ENCODE measurements at regions not wholly inside any gene's neighbourhood (a gene's known extent, or its start where the extent isn't known, plus 50 kb on each side); places are given as distances from the start of the nearest gene placed in this dataset.
A peak's percentile ranks its signal among the peaks of the same experiment; 100 is the strongest.

DNA sequence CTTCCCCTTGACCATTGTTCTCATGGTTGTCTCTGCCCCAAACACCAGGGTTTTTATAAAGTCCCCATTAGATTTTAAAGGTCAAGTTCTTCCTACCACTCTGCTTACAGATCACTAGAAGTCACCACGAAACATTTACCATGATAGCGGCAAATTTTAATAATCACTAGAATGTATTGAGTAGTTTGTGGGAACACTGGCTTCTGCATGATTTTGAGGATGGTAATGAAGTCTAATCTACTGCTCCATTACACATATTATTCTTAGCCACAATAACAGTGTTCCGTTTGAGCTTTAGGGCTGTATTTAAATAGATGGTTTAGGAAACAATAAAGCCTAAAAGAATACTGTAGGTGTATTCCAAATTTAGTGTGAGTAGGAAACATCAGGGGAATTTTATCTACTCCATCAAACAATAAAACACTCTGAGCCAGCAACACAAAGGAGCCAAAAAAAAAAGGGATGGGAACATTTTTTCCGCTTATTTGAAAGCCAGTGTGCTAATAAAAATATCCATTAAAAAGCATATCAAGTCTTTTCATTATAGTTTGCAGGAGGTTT, 49.7 kb downstream of the KLF12 start:
- DNase-seq (ENCODE audit: low read depth): no peak

DNA sequence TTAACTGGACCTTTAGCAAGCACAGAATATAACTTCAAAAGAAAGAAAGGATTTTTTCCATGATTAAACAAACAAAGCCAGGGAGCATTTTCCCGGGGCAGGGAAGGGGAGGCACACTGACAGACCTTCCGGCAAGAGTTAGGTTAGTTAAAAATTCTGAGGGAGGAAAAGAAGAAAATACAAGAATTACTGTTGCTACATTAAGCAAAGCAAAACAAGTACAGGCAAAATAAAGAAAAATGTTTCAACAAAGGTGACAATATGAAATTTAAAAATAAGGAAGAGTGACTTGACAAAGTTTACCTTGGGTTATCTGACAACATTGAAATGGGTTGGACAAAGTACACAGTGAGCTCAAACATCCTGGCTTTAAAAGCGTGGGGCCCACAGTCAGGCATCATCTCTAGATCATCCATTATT, 51.5 kb downstream of the KLF12 start:
- no peak for DNase-seq (ENCODE audit: low read depth)

DNA sequence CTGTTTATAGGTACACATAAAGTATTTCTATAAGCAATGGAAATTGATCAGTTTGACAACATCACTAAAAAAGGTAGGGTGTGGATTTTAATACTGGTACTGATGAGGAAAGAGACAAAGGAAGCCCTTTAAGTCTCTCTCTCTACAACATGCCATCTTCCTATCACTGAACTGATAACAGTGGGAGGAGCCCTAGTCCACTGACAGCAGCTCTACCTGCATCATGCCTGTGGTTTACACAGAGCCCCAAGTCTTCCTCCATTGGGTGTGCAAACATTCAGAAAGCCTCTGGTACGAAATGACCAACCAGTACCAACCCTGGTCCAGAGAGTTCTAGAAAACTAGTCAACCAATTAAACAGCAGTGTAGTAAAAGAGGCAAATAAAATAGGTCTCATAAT, 53.4 kb downstream of the KLF12 start:
- no peak for DNase-seq (ENCODE audit: low read depth)

DNA sequence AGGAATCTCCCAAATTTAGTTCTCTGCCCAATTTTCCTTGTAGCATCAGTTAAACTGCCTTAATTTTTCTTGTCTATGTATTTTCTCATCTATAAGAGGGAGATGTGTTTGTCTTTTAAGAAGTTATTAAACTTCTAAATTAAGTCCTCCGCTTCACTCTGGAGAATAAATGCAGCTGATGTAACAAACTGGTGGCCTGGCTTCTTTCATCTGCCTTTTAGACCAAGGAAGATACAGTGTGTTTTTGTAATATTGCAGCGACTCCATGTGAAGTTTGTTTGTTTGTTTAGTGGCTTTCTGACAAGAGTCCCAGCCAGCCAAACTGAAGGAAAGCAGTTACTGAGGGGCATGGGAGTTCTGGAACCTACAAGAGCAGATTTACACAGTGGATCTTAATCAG, 56.4 kb downstream of the KLF12 start:
- DNase-seq (ENCODE audit: low read depth): peak; percentile 33

DNA sequence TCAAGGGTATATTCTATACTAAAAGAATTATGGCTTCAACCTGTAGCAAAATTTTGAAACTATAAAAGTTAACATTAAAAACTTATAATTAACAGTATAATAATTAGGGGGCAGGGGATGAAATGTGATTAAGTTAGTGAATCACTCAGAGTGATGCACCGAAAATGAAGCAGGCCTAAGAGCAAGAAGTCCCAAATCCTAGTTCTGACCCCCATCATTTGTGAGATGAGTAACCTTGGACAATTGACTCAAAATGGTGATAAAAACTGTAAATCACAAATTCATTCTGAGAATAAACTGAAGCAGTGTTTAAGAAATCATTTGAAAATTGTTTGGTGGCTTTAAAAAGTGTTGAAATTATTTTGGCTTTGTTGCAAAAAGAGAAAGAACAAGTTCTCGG, 56.8 kb downstream of the KLF12 start:
- DNase-seq (ENCODE audit: low read depth): no peak

DNA sequence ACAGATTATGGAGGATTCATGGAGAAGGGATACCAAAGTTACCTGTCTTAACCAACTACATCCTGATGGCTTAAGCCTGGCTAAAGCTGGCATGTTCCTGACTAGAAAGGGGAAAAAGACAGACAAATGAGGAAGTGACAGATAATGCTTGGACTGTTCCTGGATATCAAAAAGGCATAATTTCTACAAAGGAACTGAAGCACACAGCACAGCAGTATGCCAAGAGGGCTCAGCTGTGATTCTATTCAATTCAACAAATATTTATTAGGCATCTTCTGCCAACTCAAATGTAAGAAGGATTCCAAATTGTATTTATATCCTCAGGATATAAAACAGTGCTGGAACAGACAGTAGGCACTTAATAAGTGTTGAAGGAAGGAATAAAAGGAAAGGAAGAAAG, 59.5 kb downstream of the KLF12 start:
- peak; percentile 65 for DNase-seq (ENCODE audit: low read depth)

DNA sequence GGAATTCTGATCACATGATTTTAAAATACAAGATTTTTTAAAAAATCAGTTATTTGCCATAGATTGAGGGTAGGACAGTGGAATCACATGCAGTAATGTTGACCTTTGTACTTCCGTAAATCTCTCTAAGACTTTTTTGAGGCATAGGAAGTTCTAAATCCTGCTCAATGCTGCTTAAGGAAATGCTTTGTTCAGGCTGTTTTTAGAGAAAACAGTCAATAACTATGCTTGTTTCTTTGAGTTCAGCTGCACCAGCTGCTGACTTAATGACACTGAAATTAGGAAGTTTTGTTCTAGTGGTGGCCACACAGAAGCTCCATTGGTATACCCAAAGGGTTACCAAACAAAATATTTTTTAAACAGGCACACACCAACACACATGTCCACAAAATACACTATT, 60.9 kb downstream of the KLF12 start:
- no peak for DNase-seq (ENCODE audit: low read depth)

DNA sequence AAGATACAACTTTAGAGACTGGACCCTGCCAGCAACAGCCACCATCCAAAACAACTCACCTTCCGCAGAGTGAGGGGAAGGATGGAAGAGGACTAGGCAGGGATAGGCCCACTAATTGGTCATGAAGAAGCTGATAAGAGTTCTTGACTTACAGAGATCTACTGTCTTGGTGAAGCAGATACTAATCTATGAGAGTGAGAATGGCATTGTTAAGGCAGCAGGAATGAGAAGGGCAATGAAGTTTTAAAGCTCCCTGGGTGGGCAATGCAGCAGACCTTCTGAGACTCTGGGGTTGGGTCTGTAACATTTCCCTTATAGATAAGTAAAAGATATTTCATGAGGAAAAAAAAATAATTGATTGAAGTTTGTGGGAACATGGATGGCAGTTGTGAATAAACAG, 63.7 kb downstream of the KLF12 start:
- DNase-seq (ENCODE audit: low read depth): no peak

DNA sequence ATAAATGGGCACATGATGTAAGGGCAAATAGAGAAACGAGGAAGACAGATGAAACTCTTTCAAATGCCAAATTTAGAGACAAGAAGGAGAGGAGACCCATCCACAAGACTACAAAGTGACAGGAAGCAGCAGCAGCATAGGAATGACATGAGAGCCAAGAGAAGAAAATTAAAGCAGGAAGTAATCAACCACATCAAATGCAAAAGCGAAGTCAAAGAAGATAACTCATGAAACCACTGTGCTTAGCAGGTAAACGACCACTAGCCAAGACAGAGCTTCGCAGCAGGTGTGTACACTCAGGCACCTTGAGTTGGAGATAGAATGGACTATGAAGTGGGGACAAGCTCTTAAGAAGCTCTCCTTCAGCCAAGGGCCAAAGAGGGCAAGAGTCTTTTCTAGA, 64.1 kb downstream of the KLF12 start:
- DNase-seq (ENCODE audit: low read depth): no peak

DNA sequence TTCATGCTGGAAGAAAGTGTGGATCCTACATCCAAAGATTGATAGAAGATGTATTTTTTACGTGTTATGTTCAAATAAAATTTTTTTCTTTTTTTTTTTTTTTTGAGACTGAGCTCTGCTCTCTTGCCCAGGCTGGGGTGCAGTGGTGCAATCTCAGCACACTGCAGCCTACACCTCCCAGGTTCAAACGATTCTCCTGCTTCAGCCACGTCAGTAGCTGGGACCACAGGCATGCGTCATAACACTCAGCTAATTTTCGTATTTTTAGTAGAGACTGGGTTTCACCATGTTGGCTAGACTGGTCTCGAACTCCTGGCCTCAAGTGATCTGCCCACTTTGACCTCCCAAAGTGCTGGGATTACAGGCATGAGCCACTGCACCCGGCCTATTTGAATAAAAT, 65.7 kb downstream of the KLF12 start:
- no peak for DNase-seq (ENCODE audit: low read depth)

DNA sequence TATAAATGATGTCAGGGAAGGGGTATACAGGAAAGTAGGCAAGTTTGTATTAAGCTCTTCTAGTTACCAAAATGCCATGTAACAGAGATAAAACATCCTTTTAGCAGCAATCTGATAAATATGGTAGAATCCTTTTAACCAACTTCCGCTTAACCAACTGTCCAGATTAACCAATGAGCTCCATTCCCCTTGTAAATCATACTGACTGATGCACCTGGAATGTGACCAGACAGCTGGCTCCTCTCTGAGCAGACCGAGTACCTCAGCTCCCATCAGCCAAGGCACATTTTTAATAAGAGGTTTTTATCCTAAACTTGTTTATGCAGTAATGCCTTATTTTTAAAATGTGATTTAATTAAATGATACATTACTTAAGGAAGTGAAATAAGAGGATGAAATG, 66.4 kb downstream of the KLF12 start:
- peak; percentile 51 for DNase-seq (ENCODE audit: low read depth)

DNA sequence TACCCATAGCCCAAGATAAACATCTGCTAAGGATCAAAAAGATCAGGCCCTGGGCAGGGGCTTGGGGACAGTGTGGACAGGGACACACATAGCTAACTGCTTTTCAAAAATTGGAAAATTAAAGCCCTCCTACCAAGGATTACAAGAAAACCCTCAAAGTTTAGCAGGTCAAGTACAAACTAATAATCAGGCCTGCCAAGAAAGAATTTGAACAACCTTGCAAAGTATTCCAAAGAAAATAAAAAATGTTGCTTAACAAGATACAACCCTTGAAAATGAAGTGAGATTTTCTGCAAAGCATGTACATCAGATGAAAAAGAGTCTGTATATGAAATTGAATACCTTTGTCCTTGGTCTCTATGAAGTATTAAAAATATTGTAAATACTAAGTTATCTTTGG, 67.3 kb downstream of the KLF12 start:
- DNase-seq (ENCODE audit: low read depth): peak; percentile 18

DNA sequence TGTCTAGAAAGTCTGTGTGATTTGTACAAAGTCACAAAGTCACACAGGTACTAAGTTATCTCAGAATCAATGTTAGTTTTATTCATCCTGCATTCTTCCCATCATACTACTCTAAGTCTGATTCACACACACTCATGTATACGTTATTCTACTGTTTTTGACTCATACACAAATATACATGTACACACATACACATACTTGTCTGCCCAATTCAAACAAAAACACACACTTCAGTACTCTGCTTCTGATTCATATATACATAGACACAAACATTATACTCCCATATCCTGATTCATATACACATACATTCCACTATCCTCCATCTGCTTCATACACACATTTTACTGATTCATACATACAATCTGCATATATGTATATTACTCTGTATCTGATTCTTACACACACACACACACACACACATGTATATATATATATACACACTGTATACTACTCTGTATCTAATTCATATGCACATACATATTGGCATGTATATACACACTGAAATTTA, 69.3 kb downstream of the KLF12 start:
- no peak for DNase-seq (ENCODE audit: low read depth)

DNA sequence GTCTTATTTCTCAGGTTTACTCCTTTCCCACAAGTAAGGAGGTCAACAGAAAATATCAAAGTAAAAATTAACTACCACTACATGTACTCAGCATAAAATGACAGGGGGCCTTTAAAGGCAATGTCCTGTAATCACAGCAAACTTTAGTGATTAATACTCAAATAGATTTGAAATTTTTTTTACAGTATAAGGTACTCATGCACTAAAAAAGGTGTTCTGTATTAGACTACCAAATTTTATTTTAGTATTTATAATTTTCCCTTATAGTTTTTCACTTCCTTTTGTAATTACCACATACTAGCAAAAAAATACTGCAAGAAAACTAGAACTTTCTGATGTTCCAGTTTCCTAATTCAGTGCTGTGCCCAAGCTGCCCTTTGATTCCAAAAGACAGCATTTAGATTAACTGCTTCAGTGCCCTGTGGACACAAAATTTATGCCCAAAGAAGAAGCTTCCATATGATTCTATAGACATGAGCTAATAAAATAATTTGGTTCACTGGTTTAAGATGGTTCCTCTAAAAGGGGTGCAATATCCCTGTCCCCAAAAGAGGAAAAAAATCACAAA, 70.6 kb downstream of the KLF12 start:
- no peak for DNase-seq (ENCODE audit: low read depth)

DNA sequence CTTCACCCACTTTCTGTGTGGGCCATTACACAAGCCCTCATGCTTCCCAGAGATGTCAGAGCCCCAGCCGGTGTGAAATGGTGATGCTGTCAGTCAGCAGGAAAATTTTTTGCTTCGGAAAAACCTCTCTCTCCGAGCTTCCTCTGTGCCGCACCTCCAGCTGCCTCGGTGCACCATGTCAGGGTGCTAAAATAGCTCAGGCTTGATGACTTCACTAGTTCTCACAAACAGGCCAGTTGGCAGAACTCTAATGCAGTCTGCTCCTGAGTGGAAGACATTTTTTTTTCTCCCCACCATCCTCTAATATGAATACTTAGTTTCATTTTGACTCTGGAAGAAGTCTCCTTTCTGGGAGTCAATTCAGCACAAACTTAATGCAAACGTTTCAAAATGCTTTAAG, 71.3 kb downstream of the KLF12 start:
- DNase-seq (ENCODE audit: low read depth): peak; percentile 53

DNA sequence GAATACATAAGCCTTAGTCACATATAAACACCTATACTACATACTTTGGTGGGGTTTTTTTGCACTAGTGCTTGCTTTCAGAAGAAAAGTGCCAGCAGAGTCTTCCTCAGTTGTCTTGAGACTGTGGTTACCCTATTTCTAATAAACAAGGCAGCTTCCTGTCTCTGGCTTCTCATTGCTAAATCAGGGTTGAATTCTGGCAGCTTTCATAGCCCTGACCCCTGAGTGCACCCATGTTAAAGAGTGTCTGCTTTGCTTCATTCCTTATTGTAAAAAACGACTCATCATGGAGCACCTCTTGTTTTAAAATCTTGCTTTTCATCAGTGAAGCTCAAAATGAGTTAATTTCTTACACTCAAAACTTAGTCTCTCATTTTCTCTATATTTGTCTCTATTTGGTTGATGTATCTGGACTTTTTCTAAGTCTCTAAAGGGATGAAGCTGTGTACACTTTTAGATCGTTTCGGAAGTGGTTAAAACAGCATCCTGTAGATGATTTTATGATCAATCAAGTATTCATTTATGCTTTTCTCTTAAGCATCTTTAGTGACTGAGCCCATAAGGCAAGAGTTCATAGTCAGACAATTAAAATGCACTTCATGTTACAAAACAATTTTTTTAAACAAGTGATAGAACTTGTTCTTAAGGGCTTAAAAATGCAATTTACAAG, 72.1 kb downstream of the KLF12 start:
- DNase-seq (ENCODE audit: low read depth): peak; percentile 76

DNA sequence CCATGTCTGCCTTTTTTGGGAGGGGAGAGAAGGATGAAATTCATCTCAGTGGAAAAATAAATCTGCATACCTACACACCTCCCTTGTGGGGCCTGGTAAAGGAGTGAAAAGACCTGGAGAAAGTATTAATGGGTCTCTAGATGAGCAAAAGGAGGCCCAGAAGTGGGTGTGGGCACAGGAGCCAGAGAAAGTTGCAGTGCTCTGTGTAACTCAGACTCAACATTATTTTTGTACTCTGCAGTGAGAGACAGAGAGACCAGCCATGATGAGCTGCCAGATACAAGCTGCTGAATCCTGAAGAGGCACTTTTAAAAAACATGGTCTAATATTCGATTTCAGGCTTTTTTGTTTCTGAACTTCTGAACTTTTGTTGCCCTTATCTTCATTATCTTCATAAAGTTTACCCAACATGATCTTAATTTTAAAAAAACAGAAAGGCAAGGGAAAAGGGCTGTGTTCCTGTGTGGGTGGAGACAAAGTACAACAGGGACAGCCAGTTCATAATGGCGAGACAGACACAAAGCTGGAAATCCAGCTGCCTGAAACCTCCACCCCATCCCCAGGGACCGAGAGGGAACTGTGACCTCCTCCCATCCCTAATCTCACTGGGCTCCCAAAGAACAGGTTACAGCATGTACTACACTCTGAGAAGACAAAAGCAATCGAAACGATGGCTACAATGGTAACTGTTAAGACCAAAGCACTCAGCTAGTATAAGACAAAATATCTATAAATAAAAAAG, 77.2 kb downstream of the KLF12 start:
- DNase-seq (ENCODE audit: low read depth): no peak

DNA sequence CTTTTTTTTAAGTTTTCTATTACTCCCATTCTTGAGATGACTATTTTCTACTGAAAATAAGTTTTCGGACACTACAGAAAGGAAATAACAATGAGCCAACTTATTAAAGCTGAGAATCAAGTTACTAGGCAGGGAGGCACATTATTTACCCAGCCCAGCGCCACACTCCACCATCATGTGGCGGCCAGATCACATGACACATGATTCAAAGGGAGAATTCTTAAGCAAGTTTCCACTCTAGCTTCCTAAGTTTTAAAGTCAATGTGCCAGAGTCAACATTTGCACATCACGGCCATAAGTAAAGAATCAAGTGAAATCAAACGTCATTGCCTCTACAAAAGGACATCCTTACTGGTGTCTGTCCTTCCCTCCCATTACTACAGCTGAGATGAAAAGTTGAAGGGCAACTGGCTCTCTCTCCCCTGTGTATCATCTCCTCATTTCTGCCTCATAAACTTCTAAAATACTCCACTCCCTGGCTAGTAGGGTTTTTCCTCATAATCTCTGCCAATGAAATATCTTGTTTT, 81.7 kb downstream of the KLF12 start:
- no peak for DNase-seq (ENCODE audit: low read depth)

DNA sequence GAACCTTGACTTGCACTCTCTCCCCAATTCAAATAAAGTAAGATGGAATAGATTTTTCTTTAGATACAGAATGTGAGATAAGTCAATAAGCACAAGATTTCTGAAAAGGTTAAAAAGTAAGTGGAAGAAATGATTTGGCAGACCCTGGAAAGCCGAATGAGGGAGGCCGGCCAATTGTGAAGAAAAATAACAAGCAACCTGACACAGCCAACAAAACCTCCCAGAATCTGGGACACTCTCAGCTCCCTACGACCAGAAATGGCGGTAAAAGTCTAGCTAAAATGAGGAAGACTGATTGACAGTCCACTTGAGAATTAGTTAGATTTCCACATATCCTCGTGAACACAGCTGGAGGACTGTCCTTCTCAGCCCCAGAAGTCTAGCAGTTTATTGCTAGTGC, 85.4 kb downstream of the KLF12 start:
- DNase-seq (ENCODE audit: low read depth): no peak

DNA sequence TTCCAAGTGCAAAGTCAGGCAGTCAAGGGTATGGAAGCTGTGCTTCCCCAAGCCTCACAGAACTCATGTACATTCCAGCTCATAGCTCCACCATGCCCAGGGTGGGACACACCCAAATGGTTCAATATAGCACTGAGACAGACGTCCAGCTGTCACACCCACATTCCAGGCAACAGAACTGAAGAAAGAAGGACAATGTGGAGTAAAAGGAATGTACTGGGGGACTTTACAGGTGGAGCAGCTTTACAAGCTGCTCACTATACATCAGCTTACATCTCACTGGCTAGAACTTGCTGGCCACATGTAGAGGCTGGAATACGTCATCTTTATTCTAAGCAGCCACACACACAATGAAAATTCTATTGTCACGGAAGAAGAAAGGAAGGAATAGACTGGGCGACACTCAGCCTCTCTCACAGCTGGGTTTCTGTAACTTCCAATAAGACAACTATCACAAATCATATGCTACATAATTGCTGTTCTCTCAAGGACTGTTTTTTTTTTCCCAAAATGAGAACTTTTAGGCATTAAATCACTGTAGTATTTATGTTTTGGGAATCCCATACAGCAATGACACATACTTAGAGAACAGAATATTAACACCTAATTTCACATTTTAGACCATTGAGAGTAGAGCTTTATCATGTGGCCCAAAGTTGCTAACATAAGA, 86.1 kb downstream of the KLF12 start:
- peak; percentile 34 for DNase-seq (ENCODE audit: low read depth)

DNA sequence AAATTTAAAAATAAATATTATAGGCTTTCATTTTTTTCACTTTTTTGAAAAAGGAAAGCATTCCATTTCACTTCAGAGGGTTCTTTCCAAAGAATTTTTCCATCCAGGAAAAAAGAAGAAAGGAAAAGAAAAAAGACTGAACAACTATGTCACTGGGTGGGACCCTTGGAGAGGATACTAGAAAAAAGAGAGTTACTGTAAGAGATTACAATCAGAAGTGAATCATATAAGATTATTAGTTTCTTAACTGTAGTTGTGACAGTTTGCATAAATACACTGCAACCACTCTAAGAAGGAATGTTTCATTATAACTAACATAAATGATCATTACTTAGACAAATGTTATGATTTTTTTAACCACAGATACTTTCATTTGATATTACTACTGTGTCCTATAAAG, 87.8 kb downstream of the KLF12 start:
- DNase-seq (ENCODE audit: low read depth): peak; percentile 44

DNA sequence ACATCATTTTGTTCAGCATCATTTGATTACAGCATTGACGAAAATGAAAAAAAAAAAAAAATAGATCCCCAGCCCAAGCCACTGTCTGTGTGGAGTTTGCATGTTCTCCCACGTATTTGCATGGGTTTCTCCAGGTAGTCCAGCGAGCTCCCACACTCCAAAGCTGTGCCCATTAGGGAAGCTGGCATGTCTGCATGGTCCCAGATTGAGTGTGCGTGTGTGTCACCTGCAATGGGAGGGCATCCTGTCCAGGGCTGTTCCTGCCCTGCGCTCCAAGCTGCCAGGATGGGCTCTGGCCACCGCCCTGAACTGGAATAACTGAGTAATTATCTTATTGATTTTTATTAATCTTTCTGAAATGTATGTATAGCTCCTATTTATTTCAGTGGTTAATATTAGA, 88.6 kb downstream of the KLF12 start:
- no peak for DNase-seq (ENCODE audit: low read depth)
